ENCODE measurements at regions not wholly inside any gene's neighbourhood (a gene's known extent, or its start where the extent isn't known, plus 50 kb on each side); places are given as distances from the start of the nearest gene placed in this dataset.
"Not testable (repeated sequence)": the region's sequence is repeated elsewhere in the genome, so short reads cannot be mapped to it uniquely, and the experiment has no call there.

DNA sequence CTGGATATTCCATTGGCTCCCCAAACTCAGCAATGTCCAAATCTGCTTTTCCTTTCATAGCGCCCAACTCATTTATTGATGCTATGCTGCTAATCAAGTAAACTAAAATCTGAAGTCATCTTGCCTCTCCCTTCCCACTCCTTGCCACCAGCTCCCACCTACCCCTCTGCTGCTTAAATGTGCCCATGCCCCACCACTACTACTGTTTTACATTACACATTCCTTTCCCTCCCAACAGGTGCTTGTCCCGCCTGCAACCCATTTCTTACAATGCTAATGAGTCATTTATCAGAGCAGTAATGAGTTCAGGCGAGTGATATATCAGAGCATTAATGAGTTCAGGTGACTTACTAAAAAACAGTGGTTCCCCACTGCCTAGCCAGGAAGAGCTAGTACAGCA lies 67.2 kb downstream of the SYT15 start:
- TF ChIP-seq, protein P1, sequence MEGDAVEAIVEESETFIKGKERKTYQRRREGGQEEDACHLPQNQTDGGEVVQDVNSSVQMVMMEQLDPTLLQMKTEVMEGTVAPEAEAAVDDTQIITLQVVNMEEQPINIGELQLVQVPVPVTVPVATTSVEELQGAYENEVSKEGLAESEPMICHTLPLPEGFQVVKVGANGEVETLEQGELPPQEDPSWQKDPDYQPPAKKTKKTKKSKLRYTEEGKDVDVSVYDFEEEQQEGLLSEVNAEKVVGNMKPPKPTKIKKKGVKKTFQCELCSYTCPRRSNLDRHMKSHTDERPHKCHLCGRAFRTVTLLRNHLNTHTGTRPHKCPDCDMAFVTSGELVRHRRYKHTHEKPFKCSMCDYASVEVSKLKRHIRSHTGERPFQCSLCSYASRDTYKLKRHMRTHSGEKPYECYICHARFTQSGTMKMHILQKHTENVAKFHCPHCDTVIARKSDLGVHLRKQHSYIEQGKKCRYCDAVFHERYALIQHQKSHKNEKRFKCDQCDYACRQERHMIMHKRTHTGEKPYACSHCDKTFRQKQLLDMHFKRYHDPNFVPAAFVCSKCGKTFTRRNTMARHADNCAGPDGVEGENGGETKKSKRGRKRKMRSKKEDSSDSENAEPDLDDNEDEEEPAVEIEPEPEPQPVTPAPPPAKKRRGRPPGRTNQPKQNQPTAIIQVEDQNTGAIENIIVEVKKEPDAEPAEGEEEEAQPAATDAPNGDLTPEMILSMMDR (IDR thresholded peaks at IDR 0.05): not testable (repeated sequence)
- TF ChIP-seq POLR2A (IDR thresholded peaks at IDR 0.05): not testable (repeated sequence)

Measured in testis (tissue), 2 donors.